WI38 (cell line): ENCODE measurements at regions not wholly inside any gene's neighbourhood (a gene's known extent, or its start where the extent isn't known, plus 50 kb on each side); places are given as distances from the start of the nearest gene placed in this dataset.

Source experiments
- H3K4me3 ChIP-seq: 2 replicates; pipeline ENCODE4 v1.5.1; 2011; ENCODE audit warnings: low read depth, mild to moderate bottlenecking, control low read depth, low read length
- TF ChIP-seq, protein P1 (sequence below): IDR thresholded peaks from 2 replicates; pipeline ENCODE4 v1.5.1; 2012; ENCODE audit warnings: low read depth, mild to moderate bottlenecking, control low read depth, low read length

DNA sequence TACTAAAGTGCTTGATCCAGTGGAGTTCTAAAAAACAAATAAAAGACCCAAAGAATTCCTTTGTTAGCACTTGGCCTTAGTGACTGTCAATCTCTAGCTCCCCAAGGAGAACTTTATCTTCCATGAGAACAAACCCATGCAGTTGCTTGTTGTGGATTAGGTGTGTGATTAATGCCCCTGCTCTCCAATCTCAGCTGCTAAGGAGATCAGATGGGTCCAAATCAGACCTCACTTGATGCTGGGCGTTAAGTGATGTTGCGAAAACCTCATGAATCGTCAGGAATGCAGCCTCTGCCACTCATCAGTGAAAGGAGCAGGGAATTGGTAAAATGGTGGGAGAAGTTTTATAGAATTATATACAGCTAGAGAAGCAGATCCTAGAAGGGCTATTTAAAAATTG is 133.7 kb downstream of the DMAC1 start:
- TF ChIP-seq, protein P1, sequence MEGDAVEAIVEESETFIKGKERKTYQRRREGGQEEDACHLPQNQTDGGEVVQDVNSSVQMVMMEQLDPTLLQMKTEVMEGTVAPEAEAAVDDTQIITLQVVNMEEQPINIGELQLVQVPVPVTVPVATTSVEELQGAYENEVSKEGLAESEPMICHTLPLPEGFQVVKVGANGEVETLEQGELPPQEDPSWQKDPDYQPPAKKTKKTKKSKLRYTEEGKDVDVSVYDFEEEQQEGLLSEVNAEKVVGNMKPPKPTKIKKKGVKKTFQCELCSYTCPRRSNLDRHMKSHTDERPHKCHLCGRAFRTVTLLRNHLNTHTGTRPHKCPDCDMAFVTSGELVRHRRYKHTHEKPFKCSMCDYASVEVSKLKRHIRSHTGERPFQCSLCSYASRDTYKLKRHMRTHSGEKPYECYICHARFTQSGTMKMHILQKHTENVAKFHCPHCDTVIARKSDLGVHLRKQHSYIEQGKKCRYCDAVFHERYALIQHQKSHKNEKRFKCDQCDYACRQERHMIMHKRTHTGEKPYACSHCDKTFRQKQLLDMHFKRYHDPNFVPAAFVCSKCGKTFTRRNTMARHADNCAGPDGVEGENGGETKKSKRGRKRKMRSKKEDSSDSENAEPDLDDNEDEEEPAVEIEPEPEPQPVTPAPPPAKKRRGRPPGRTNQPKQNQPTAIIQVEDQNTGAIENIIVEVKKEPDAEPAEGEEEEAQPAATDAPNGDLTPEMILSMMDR = no peak

DNA sequence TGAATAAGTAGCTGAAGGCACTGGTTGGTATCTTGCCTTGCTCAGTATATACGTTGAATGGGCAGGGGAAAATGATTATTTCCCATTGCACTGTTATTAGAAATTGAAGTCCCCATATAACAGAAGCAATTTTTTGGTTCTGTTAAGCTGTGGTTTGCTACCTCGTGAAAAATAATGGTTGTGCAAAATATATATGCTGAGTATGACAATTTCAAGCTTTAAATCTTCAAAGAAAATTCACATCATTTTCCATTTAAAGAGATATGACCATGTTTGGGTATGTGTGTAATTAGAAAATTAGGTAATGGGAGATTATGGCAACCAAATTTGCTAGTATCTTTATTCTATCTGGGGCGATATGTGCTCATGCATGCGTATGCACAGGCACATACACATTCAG is 139.8 kb downstream of the DMAC1 start:
- H3K4me3 ChIP-seq = no peak overlapping the region
- TF ChIP-seq, protein P1 = no peak

More for the DNA sequence above, 133.7 kb downstream of the DMAC1 start:
- H3K4me3 ChIP-seq = no peak overlapping the region

DNA sequence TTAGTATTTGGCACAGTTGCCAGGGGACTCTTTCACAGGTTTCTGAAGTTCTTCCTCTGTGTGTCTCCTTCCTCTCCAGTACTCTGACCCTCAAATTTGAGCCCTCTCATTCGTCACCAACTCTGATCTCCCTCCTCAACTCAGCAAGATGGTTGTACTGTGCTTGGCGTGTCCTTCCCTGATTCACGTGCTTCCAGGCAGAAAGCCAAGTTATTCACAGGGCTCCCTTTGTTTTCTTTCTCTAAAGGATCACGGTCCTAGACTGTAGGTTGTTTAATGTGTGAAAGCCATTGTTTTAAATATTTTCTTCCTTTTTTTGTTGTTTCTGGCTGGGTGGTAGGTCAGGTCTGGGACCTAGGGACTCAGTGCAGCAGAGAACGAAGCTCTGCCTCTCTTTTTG is 142.9 kb downstream of the DMAC1 start:
- no peak overlapping the region for H3K4me3 ChIP-seq
- TF ChIP-seq, protein P1 = no peak

DNA sequence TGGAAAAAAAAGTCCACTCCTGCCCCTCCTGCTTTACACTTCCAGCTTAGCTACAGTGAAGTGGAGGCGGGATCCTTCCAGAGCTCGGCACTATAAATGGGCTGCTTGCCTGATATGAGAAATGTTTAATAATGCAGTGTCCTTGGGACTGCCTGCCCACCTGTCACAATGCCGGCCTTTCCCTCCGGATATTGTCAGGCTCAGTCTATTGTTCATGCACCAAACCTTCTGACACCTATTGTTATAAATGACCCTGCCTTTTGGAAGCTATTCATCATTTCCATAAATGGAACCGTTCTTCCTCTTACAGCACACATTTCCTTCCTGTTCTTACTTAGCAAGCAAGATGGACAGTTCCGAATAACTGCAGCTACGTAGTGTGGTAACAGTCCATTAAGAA is 146.3 kb downstream of the DMAC1 start:
- TF ChIP-seq, protein P1 = no peak
- H3K4me3 ChIP-seq = no peak overlapping the region

DNA sequence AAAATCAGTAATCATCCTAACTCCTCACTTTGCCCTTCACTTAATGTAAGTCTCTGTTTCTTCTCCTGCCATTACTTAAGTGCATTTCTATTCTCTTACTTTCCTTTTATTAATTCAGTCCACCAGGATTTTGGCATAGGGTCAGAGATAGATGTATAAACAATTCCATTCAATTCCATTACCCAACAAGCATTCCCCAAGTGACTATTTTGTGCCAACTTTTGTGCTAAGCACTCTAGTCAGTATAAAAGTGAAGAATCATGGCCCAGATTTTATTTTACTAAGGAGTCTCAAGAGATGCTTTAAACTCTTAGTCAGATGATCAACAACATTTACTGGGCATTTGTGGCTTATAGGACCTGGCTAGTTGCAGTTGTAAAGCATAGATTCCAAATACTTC is 159.3 kb downstream of the DMAC1 start:
- TF ChIP-seq, protein P1 = no peak
- H3K4me3 ChIP-seq = no peak overlapping the region

DNA sequence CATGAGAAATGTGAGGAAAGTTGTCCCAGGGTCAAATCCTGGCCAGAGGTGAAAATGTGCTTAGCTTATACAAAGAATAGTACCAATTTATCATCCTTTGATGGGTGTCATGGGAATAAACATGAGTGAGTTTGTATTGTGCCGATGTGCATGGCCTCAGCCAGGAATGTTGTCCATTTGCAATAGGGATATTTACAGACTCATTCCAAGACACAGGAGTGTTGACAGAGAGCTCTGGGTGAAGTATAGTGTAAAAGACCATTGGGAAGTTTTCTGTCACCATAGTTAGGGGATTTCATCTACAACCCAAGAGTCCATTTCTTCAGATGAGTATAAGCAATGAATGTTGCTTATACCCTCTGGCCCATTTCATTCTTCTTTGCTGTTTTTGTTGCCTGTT is 160.1 kb downstream of the DMAC1 start:
- no peak overlapping the region for H3K4me3 ChIP-seq
- TF ChIP-seq, protein P1 = no peak

DNA sequence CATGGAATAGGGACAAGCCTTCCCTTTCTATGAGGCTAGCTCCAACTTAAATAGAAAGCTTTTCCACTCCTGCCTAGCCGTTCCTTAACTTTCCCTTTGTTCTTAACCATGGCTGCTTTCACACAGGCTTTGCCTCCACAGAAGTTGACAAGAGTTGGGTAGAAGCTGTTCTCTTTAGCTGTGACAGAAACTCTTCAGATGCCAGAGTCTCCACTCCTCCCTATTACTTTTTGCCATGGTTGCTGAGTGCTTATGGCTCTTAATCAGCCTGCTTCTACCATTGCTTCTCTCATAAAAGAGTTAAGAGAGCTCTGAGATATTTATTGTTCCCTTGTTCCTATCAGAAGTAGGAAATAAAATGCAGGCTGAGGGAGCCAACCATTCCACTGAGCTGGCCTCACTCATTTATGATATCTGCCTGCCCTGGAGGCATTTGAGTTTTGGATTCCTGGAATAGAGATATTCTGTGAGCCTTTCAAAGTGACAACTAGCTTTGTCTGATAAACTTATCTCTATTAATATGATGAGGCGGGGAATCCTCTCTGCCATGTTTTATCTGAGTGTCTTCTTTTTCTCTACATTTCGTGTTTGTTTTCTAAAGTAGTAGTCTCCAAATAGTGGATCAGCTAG is 162.6 kb downstream of the DMAC1 start:
- TF ChIP-seq, protein P1 = no peak

More for the DNA sequence above, 162.6 kb downstream of the DMAC1 start:
- no peak overlapping the region for H3K4me3 ChIP-seq
